H1 (cell line): ENCODE measurements at regions not wholly inside any gene's neighbourhood (a gene's known extent, or its start where the extent isn't known, plus 50 kb on each side); places are given as distances from the start of the nearest gene placed in this dataset.

Experiments used
- BACH1 ChIP-seq: IDR thresholded peaks from 2 replicates; pipeline ENCODE4 v1.6.1; 2012; ENCODE audit warnings: low read length, improper control_type of control experiment
- BCL11A ChIP-seq, 2 experiments: IDR thresholded peaks; one replicate each; pipeline ENCODE4 v1.6.1; 2011; ENCODE audit warnings: low read depth in 2 of 2, low read length in 2 of 2, mild to moderate bottlenecking in 2 of 2
- GTF2F1 ChIP-seq: IDR thresholded peaks from 2 replicates; pipeline ENCODE4 v1.6.1; 2012; ENCODE audit warnings: low read depth, low read length, improper control_type of control experiment, borderline replicate concordance
- RXRA ChIP-seq: IDR thresholded peaks from 2 replicates; pipeline ENCODE4 v1.6.1; 2011; ENCODE audit warnings: low read depth, mild to moderate bottlenecking, low read length, moderate library complexity; ENCODE audit not compliant: insufficient read depth
- TAF7 ChIP-seq: optimal IDR thresholded peaks from 2 replicates; pipeline ENCODE3; 2011; ENCODE audit warnings: low read depth, mild to moderate bottlenecking, inconsistent platforms, low read length, moderate library complexity, borderline replicate concordance
- YY1 ChIP-seq: IDR thresholded peaks from 2 replicates; pipeline ENCODE4 v1.6.1; 2011; ENCODE audit warnings: low read depth, mild to moderate bottlenecking, low read length
- TF ChIP-seq, protein P1 (sequence below), 3 experiments: IDR thresholded peaks; 1 replicate in 2 of 3; 2 replicates in 1 of 3; pipeline versions ENCODE4 v1.5.1 to v1.6.1; 2011; ENCODE audit warnings: low read length in 3 of 3, mild to moderate bottlenecking in 3 of 3, inconsistent platforms in 2 of 3, low read depth in 1 of 3, moderate library complexity in 1 of 3; ENCODE audit not compliant: insufficient read depth in 1 of 3; ENCODE audit errors: control extremely low read depth in 1 of 3

GRCh38 chr21:17370263-17370662, 142.6 kb upstream of the CXADR start (continued):
- TF ChIP-seq, protein P1, sequence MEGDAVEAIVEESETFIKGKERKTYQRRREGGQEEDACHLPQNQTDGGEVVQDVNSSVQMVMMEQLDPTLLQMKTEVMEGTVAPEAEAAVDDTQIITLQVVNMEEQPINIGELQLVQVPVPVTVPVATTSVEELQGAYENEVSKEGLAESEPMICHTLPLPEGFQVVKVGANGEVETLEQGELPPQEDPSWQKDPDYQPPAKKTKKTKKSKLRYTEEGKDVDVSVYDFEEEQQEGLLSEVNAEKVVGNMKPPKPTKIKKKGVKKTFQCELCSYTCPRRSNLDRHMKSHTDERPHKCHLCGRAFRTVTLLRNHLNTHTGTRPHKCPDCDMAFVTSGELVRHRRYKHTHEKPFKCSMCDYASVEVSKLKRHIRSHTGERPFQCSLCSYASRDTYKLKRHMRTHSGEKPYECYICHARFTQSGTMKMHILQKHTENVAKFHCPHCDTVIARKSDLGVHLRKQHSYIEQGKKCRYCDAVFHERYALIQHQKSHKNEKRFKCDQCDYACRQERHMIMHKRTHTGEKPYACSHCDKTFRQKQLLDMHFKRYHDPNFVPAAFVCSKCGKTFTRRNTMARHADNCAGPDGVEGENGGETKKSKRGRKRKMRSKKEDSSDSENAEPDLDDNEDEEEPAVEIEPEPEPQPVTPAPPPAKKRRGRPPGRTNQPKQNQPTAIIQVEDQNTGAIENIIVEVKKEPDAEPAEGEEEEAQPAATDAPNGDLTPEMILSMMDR (IDR thresholded peaks at IDR 0.05; ENCODE audit: control extremely low read depth in 1 of 3, insufficient read depth in 1 of 3, low read depth in 1 of 3, low read length in 3 of 3), result no peak
- TF ChIP-seq BCL11A (IDR thresholded peaks at IDR 0.05; ENCODE audit: low read depth in 2 of 2, low read length in 2 of 2) (no peak), YY1 (no peak), GTF2F1 (no peak), BACH1 (no peak), TAF7 (no peak), RXRA (no peak)
